Neural cell (in vitro differentiated cells): ENCODE measurements at regions not wholly inside any gene's neighbourhood (a gene's known extent, or its start where the extent isn't known, plus 50 kb on each side); places are given as distances from the start of the nearest gene placed in this dataset.

Experiments used
- H2AFZ ChIP-seq: fragments of 200-600, 300-800 bp; sonication (generic), shearing (Covaris generic); 2 replicates; pipeline ENCODE4 v1.6.0; 2014; ENCODE audit warnings: low read depth, mild to moderate bottlenecking, antibody characterized with exemption, low read length, moderate library complexity
- H3F3A ChIP-seq: fragments of 200-600 bp; shearing (Covaris generic); 2 replicates; pipeline ENCODE4 v1.6.1; 2016; ENCODE audit warnings: mild to moderate bottlenecking, moderate library complexity, mixed read lengths, antibody characterized with exemption, low read length; ENCODE audit not compliant: insufficient read depth, poor library complexity, severe bottlenecking
- H3K27ac ChIP-seq: fragments of 200-600, 300-800 bp; sonication (generic), shearing (Covaris generic); 2 replicates; pipeline ENCODE4 v1.5.1; 2014; ENCODE audit warnings: mild to moderate bottlenecking, low read length, moderate library complexity
- H3K27me3 ChIP-seq: fragments of 300-800, 200-600 bp; sonication (generic), shearing (Covaris generic); 2 replicates; pipeline ENCODE4 v1.6.0; 2014; ENCODE audit warnings: mild to moderate bottlenecking, low read depth, low read length, moderate library complexity; ENCODE audit not compliant: insufficient read depth
- H3K36me3 ChIP-seq: fragments of 300-800, 200-600 bp; sonication (generic), shearing (Covaris generic); 2 replicates; pipeline ENCODE4 v1.5.1; 2014; ENCODE audit warnings: mild to moderate bottlenecking, antibody characterized with exemption, low read length, moderate library complexity; ENCODE audit not compliant: insufficient read depth
- H3K4me2 ChIP-seq: fragments of 300-800, 200-600 bp; sonication (generic), shearing (Covaris generic); 2 replicates; pipeline ENCODE4 v1.6.0; 2014; ENCODE audit warnings: mild to moderate bottlenecking, low read length
- H3K4me3 ChIP-seq: fragments of 300-800, 200-600 bp; sonication (generic), shearing (Covaris generic); 2 replicates; pipeline ENCODE4 v1.5.1; 2014; ENCODE audit warnings: mild to moderate bottlenecking, low read length, moderate library complexity
- H3K79me2 ChIP-seq: fragments of 200-600 bp; shearing (Covaris generic); replicated peaks from 2 replicates; pipeline ENCODE4 v1.6.0; 2014; ENCODE audit warnings: mild to moderate bottlenecking, low read length, moderate library complexity; ENCODE audit not compliant: insufficient read depth
- H3K9ac ChIP-seq: fragments of 300-800, 200-600 bp; sonication (generic), shearing (Covaris generic); 2 replicates; pipeline ENCODE4 v1.6.1; 2016; ENCODE audit warnings: mild to moderate bottlenecking, low read length, mixed read lengths
- H3K9me2 ChIP-seq: fragments of 200-600 bp; shearing (Covaris generic); 2 replicates; pipeline ENCODE4 v1.6.1; 2016; ENCODE audit warnings: mild to moderate bottlenecking, low read length, mixed read lengths; ENCODE audit not compliant: insufficient read depth
- H3K9me3 ChIP-seq: fragments of 200-600, 300-800 bp; sonication (generic), shearing (Covaris generic); 2 replicates; pipeline ENCODE4 v1.6.1; 2016; ENCODE audit warnings: mild to moderate bottlenecking, mixed run types, low read length, moderate library complexity, mixed read lengths
- H4K20me1 ChIP-seq: fragments of 200-600 bp; shearing (Covaris generic); 2 replicates; pipeline ENCODE4 v1.6.1; 2016; ENCODE audit warnings: mild to moderate bottlenecking, mixed run types; ENCODE audit not compliant: insufficient read depth
- EP300 ChIP-seq: fragments of 450-650 bp; conservative IDR thresholded peaks from 2 replicates; pipeline ENCODE4 v1.6.1; 2014; ENCODE audit warnings: antibody characterized with exemption, mild to moderate bottlenecking, moderate library complexity; ENCODE audit not compliant: poor library complexity, severe bottlenecking
- MXI1 ChIP-seq: fragments of 450-650 bp; conservative IDR thresholded peaks from 2 replicates; pipeline ENCODE4 v1.6.1; 2014; ENCODE audit warnings: antibody characterized with exemption, mild to moderate bottlenecking; ENCODE audit not compliant: poor library complexity, severe bottlenecking
- POLR2AphosphoS5 ChIP-seq: IDR thresholded peaks from 2 replicates; pipeline ENCODE4 v1.6.1; 2012
- RAD21 ChIP-seq: fragments of 450-650 bp; conservative IDR thresholded peaks from 2 replicates; pipeline ENCODE4 v1.6.1; 2014; ENCODE audit warnings: antibody characterized with exemption, mild to moderate bottlenecking, moderate library complexity
- SMC3 ChIP-seq: fragments of 450-650 bp; conservative IDR thresholded peaks from 2 replicates; pipeline ENCODE4 v1.6.1; 2014; ENCODE audit warnings: antibody characterized with exemption, mild to moderate bottlenecking, moderate library complexity; ENCODE audit not compliant: poor library complexity
- TAF1 ChIP-seq: IDR thresholded peaks from 2 replicates; pipeline ENCODE4 v1.6.1; 2012; ENCODE audit warnings: low read depth
- TF ChIP-seq, protein P1 (sequence below): IDR thresholded peaks from 2 replicates; pipeline ENCODE4 v1.6.1; 2012; ENCODE audit warnings: borderline replicate concordance
- TF ChIP-seq, protein P2 (sequence below): fragments of 450-650 bp; IDR thresholded peaks from 2 replicates; pipeline ENCODE4 v1.5.1; 2014; ENCODE audit warnings: antibody characterized with exemption, mild to moderate bottlenecking, moderate library complexity; ENCODE audit not compliant: poor library complexity, severe bottlenecking

DNA sequence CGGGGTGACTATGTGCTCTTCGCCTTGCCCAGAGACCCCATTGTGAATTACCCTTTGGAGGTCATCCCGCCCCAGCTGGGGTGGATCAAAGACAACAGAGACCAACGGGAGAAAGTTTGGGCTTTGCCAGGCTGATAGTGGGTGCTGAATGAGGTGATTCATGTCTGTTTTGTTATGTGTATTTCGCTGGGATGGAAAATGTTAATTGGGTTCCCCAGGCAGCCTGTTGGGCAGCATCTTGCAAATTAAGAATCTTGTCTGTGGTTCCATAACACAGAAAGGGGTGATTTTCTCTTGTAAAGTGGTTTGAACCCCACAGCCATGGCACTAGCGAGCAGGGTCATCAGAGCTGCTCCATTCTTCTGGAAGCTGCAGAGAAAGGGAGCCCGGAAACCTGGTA, 63.1 kb upstream of the UNC93A start:
- Histone ChIP-seq H3K4me3 (no peak overlapping the region), H3K79me2 (no peaks in the 10 kb centered on the region), H3K27ac (no peak overlapping the region), H3K9ac (no peak overlapping the region), H4K20me1 (no peaks in the 10 kb centered on the region), H3K4me2 (no peak overlapping the region), H3K9me2 (no peaks in the 10 kb centered on the region), H3F3A (no peaks in the 10 kb centered on the region), H2AFZ (no peak overlapping the region), H3K9me3 (no peaks in the 10 kb centered on the region), H3K27me3 (no peaks in the 10 kb centered on the region), H3K36me3 (no peaks in the 10 kb centered on the region)
- no peak for TF ChIP-seq SMC3

DNA sequence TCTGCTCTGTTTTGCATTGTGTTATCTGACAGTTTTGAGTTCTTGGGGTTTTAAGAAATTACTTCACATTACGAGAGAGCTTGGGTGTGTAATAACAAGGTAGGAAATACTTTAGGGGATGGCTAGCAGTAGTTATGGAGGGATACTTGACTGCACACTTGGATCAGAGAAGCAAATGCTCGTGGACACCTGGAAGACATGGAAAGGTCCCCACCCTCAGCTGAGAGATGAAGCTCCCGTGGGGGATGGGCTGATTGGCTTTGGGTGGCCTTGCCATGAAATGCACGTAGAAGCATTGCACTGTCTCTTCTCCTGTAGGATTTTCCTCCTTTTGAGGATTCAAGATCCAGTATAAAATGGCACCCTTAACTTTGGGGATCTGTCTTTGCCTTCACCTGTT, 61.5 kb upstream of the UNC93A start:
- Histone ChIP-seq H2AFZ (no peak overlapping the region), H3K4me3 (no peak overlapping the region), H3K9me3 (no peaks in the 10 kb centered on the region), H3K27me3 (no peaks in the 10 kb centered on the region), H3K79me2 (no peaks in the 10 kb centered on the region), H3K27ac (no peak overlapping the region), H3K9me2 (no peaks in the 10 kb centered on the region), H3K9ac (no peak overlapping the region), H3K4me2 (no peak overlapping the region), H4K20me1 (no peaks in the 10 kb centered on the region), H3F3A (no peaks in the 10 kb centered on the region), H3K36me3 (no peaks in the 10 kb centered on the region)
- TF ChIP-seq RAD21 (no peak), EP300 (no peak), TAF1 (no peak), SMC3 (no peak)

DNA sequence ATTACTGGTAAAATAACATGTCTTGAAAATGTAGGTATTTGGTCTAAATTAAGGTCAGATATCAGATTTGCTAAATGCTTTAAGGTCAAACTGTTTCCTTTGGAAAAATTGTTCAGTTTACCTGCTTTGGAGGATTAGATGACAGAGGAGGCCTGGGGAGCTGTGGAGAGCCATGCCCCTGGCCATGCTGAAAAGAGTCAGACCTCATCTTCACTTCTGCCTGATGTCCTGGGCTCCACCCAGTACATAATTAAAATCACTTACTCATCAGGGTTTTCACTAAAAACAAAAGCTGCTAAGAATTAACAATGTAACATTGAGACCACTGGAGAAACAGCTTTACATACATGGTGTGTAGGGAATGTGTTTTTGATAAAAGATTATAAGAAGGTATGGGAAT, 60.8 kb upstream of the UNC93A start:
- TF ChIP-seq TAF1 (no peak), POLR2AphosphoS5 (no peak), EP300 (no peak), MXI1 (no peak)
- TF ChIP-seq, protein P1, sequence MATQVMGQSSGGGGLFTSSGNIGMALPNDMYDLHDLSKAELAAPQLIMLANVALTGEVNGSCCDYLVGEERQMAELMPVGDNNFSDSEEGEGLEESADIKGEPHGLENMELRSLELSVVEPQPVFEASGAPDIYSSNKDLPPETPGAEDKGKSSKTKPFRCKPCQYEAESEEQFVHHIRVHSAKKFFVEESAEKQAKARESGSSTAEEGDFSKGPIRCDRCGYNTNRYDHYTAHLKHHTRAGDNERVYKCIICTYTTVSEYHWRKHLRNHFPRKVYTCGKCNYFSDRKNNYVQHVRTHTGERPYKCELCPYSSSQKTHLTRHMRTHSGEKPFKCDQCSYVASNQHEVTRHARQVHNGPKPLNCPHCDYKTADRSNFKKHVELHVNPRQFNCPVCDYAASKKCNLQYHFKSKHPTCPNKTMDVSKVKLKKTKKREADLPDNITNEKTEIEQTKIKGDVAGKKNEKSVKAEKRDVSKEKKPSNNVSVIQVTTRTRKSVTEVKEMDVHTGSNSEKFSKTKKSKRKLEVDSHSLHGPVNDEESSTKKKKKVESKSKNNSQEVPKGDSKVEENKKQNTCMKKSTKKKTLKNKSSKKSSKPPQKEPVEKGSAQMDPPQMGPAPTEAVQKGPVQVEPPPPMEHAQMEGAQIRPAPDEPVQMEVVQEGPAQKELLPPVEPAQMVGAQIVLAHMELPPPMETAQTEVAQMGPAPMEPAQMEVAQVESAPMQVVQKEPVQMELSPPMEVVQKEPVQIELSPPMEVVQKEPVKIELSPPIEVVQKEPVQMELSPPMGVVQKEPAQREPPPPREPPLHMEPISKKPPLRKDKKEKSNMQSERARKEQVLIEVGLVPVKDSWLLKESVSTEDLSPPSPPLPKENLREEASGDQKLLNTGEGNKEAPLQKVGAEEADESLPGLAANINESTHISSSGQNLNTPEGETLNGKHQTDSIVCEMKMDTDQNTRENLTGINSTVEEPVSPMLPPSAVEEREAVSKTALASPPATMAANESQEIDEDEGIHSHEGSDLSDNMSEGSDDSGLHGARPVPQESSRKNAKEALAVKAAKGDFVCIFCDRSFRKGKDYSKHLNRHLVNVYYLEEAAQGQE, result no peak
- TF ChIP-seq, protein P2, sequence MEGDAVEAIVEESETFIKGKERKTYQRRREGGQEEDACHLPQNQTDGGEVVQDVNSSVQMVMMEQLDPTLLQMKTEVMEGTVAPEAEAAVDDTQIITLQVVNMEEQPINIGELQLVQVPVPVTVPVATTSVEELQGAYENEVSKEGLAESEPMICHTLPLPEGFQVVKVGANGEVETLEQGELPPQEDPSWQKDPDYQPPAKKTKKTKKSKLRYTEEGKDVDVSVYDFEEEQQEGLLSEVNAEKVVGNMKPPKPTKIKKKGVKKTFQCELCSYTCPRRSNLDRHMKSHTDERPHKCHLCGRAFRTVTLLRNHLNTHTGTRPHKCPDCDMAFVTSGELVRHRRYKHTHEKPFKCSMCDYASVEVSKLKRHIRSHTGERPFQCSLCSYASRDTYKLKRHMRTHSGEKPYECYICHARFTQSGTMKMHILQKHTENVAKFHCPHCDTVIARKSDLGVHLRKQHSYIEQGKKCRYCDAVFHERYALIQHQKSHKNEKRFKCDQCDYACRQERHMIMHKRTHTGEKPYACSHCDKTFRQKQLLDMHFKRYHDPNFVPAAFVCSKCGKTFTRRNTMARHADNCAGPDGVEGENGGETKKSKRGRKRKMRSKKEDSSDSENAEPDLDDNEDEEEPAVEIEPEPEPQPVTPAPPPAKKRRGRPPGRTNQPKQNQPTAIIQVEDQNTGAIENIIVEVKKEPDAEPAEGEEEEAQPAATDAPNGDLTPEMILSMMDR, result no peak
- H3K9ac ChIP-seq, result no peak overlapping the region

More for the DNA sequence above, 60.8 kb upstream of the UNC93A start:
- Histone ChIP-seq H3K27ac (no peak overlapping the region), H3K4me3 (no peak overlapping the region), H3F3A (no peaks in the 10 kb centered on the region), H3K79me2 (no peaks in the 10 kb centered on the region), H2AFZ (no peak overlapping the region), H3K4me2 (no peak overlapping the region), H3K36me3 (no peaks in the 10 kb centered on the region), H3K9me3 (no peaks in the 10 kb centered on the region), H3K9me2 (no peaks in the 10 kb centered on the region), H4K20me1 (no peaks in the 10 kb centered on the region), H3K27me3 (no peaks in the 10 kb centered on the region)
